Esophagus muscularis mucosa (tissue), 4 donors: ENCODE measurements at regions not wholly inside any gene's neighbourhood (a gene's known extent, or its start where the extent isn't known, plus 50 kb on each side); places are given as distances from the start of the nearest gene placed in this dataset.

ENCODE experiments used
- DNase-seq: peaks from one replicate; pipeline ENCODE4 v3.0.0-alpha.2; 2017; ENCODE audit errors: extremely low spot score
- H3K27ac ChIP-seq, 4 donors: fragments of 200-600 bp; sonication (generic); replicated peaks in 1 of 4; 1 replicate in 3 of 4; 2 replicates in 1 of 4; pipeline ENCODE4 v1.5.1; 2016 to 2019; ENCODE audit warnings: mild to moderate bottlenecking in 1 of 4
- H3K27me3 ChIP-seq, 4 donors: fragments of 200-600 bp; sonication (generic); one replicate each; pipeline versions ENCODE4 v1.5.1 to v1.6.0; 2016 to 2019
- H3K36me3 ChIP-seq, 4 donors: fragments of 200-600 bp; sonication (generic); one replicate each; pipeline ENCODE4 v1.5.1; 2016 to 2019
- H3K4me1 ChIP-seq, 4 donors: fragments of 200-600 bp; sonication (generic); one replicate each; pipeline ENCODE4 v1.5.1; 2016 to 2019
- H3K4me3 ChIP-seq, 4 donors: fragments of 200-600 bp; sonication (generic); 1 replicate in 2 of 4; 2 replicates in 2 of 4; pipeline ENCODE4 v1.5.1; 2016 to 2019; ENCODE audit warnings: mild to moderate bottlenecking in 4 of 4, moderate library complexity in 1 of 4
- H3K9me3 ChIP-seq, 4 donors: fragments of 200-600 bp; sonication (generic); 1 replicate in 3 of 4; 2 replicates in 1 of 4; pipeline ENCODE4 v1.5.1; 2016 to 2019
- EP300 ChIP-seq: sonication (generic); formaldehyde crosslinking; IDR thresholded peaks from one replicate; pipeline ENCODE4 v1.6.1; 2017; ENCODE audit warnings: antibody characterized with exemption
- POLR2A ChIP-seq: fragments of 450-650 bp; IDR thresholded peaks from one replicate; pipeline ENCODE4 v1.6.1; 2017; ENCODE audit warnings: antibody characterized with exemption, moderate library complexity, mild to moderate bottlenecking, low read depth
- POLR2AphosphoS5 ChIP-seq, 2 donors: sonication (generic); formaldehyde crosslinking; IDR thresholded peaks; one replicate each; pipeline ENCODE4 v1.6.1; 2017; ENCODE audit warnings: antibody characterized with exemption in 2 of 2
- WGBS: methylation state at CpG from one replicate; pipeline ENCODE4 v1.1.5; 2018; 5-methylcytosine and 5-hydroxymethylcytosine counted together
- intact Hi-C: fragments of 100-400 bp; cut with DNase I; formaldehyde crosslinking; loops from one replicate; pipeline ENCODE4 v1.15.1; 2023
- TF ChIP-seq, protein P1 (sequence below), 3 experiments: fragments of 200-600 bp in 2 of 3; fragments of 450-650 bp in 1 of 3; sonication (generic) in 2 of 3; IDR thresholded peaks; one replicate each; pipeline ENCODE4 v1.5.1; 2017 to 2019; ENCODE audit warnings: antibody characterized with exemption in 3 of 3, mild to moderate bottlenecking in 2 of 3, moderate library complexity in 1 of 3

DNA sequence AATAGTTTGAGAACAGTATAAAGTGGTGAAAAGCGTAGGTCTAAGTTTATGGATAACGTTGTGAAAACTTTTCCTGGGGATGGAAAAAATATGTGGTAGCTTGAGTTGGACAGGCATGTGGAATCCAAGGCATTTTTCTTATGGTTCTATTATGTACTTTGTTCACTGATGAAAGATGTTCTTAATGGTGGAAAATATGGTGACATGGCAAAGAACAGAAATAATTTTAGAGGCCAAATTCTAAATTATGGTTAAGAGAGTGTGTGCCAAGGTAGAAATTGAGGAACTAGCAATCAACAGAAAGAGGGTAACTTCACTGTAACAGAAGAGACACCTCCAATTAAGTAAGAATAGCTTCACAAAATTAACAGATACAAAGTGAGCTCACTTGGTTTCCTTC, 427.8 kb downstream of the SLC6A15 start:
- no peak for DNase-seq
- no peak overlapping the region for H3K4me3 ChIP-seq
- intact Hi-C loops: no loop called here
- no peak for TF ChIP-seq POLR2A
- no peak for TF ChIP-seq EP300
- TF ChIP-seq POLR2AphosphoS5 (IDR thresholded peaks at IDR 0.05): no peak
- TF ChIP-seq, protein P1, sequence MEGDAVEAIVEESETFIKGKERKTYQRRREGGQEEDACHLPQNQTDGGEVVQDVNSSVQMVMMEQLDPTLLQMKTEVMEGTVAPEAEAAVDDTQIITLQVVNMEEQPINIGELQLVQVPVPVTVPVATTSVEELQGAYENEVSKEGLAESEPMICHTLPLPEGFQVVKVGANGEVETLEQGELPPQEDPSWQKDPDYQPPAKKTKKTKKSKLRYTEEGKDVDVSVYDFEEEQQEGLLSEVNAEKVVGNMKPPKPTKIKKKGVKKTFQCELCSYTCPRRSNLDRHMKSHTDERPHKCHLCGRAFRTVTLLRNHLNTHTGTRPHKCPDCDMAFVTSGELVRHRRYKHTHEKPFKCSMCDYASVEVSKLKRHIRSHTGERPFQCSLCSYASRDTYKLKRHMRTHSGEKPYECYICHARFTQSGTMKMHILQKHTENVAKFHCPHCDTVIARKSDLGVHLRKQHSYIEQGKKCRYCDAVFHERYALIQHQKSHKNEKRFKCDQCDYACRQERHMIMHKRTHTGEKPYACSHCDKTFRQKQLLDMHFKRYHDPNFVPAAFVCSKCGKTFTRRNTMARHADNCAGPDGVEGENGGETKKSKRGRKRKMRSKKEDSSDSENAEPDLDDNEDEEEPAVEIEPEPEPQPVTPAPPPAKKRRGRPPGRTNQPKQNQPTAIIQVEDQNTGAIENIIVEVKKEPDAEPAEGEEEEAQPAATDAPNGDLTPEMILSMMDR (IDR thresholded peaks at IDR 0.05): no peak
- WGBS: 72% methylated on average over 2 of the region's 2 CpGs
- H3K4me1 ChIP-seq: no peaks in the 10 kb centered on the region
- H3K27me3 ChIP-seq: no peaks in the 10 kb centered on the region
- no peaks in the 10 kb centered on the region for H3K36me3 ChIP-seq
- no peaks in the 10 kb centered on the region for H3K9me3 ChIP-seq
- no peak overlapping the region for H3K27ac ChIP-seq

DNA sequence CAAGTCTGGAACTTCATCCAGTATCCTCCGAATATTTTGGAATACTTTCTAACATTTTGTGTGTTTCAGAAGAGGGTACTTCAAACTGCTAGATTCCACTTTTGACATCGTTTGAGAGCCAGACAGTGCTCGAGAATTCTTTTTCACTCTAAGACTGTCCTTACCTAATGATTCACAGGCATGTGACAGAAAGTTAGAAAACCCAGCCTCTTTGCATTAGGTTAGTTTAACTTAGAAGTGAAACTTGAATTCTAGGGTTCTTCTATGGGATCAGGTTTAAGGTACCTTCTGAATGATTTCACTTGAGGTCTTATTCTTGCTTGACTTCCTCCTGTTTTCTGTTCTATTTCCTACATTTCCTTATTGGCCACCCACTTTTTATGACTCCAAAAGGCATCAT, 431.8 kb downstream of the SLC6A15 start:
- Histone ChIP-seq H3K4me3 (no peak overlapping the region), H3K4me1 (no peaks in the 10 kb centered on the region), H3K36me3 (no peaks in the 10 kb centered on the region), H3K9me3 (no peaks in the 10 kb centered on the region), H3K27ac (no peak overlapping the region), H3K27me3 (no peaks in the 10 kb centered on the region)
- no peak for TF ChIP-seq POLR2AphosphoS5 (IDR thresholded peaks at IDR 0.05)
- TF ChIP-seq POLR2A: no peak
- TF ChIP-seq, protein P1 (IDR thresholded peaks at IDR 0.05): no peak
- no peak for TF ChIP-seq EP300
- DNase-seq: no peak
- intact Hi-C loops: no loop called here
- 88% methylated on average over 3 of the region's 3 CpGs for WGBS

DNA sequence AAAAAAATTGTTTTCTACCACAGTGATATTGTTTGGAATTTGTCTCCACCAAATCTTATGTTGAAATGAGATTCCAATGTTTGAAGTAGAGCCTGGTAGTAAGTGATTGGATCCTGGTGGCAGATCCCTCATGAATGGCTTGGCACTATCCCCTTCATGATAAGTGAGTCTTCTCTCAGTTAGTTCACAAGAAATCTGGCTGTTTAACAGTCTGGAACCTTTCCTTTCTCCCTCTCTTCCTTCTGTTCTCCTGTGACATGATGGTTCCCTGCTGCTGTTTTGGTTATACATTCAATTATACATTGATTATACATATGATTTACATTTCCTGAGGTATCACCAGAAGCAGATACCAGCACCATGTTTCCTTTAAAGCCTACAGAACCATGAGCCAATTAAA, 442.2 kb downstream of the SLC6A15 start:
- no peaks in the 10 kb centered on the region for H3K36me3 ChIP-seq
- H3K27me3 ChIP-seq: no peaks in the 10 kb centered on the region
- intact Hi-C loops: no loop called here
- H3K9me3 ChIP-seq: no peaks in the 10 kb centered on the region
- H3K4me3 ChIP-seq: no peak overlapping the region
- TF ChIP-seq, protein P1 (IDR thresholded peaks at IDR 0.05): no peak
- TF ChIP-seq EP300 (no peak), POLR2AphosphoS5 (IDR thresholded peaks at IDR 0.05) (no peak), POLR2A (no peak)
- DNase-seq: no peak
- no peak overlapping the region for H3K27ac ChIP-seq
- no peaks in the 10 kb centered on the region for H3K4me1 ChIP-seq

DNA sequence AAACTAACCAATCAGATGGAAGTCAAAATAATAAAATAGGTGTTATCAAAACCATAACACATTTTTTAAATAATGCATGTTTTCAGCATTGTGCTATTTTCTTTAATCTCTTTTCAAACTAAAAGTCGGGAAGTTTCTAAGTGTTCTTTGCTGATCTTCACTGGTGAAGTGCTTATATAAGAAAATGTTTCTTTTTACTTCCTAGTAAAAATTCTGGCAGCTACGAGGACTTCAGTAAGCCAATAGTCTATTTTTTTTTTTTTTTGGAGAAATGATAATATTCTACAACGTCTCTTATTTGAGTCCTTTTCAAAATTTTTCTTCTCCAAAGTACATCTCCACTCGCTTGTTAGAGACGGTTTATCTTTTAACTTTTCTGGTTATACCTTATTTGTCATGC, 448.0 kb downstream of the SLC6A15 start:
- intact Hi-C loops: no loop called here
- Histone ChIP-seq H3K27ac (no peak overlapping the region), H3K4me3 (no peak overlapping the region), H3K4me1 (no peaks in the 10 kb centered on the region), H3K9me3 (no peaks in the 10 kb centered on the region), H3K27me3 (no peaks in the 10 kb centered on the region), H3K36me3 (no peaks in the 10 kb centered on the region)
- DNase-seq: no peak
- WGBS: 49% methylated on average over 5 of the region's 5 CpGs
- TF ChIP-seq POLR2AphosphoS5 (IDR thresholded peaks at IDR 0.05) (no peak), POLR2A (no peak), EP300 (no peak)
- TF ChIP-seq, protein P1 (IDR thresholded peaks at IDR 0.05): no peak

DNA sequence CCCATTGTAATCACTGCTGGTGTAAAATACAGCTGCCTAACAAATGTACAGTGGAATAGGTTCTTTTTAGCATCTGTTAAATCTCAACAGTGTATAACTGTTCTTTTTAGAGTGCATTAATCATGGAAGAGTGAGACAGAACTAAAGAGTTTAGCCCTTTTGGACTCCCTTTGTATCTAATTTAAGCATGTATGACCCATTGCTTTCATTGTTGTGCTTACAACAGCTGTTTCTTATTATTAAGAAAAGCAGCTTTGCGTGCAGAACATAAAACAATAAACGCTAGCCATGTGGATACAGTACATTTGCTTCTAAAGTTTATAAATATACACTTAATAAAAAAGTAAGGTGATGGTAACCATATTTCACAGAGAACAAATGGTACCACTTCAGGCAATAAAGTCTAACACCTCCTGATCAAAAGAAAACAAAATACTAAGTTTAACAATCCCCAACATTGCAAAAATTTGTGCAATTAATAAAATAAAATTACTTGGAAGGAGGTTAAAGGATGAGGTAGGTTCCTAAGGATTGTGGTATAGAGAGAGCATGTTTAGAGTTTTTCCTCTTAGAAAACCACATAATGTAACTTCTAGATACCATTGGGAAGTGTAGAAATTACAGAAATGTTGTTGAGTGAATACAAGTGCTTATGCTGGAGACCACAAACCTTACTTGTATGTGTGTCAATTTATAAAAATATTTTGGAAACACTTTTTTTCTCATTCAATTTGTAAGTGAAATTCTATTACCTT, 448.7 kb downstream of the SLC6A15 start:
- 33% methylated on average over 2 of the region's 2 CpGs for WGBS
- no peak for TF ChIP-seq POLR2A
- no peak for TF ChIP-seq POLR2AphosphoS5 (IDR thresholded peaks at IDR 0.05)
- TF ChIP-seq, protein P1 (IDR thresholded peaks at IDR 0.05): no peak
- TF ChIP-seq EP300: no peak
- intact Hi-C loops: no loop called here
- Histone ChIP-seq H3K9me3 (no peaks in the 10 kb centered on the region), H3K27me3 (no peaks in the 10 kb centered on the region), H3K4me3 (no peak overlapping the region), H3K27ac (no peak overlapping the region), H3K36me3 (no peaks in the 10 kb centered on the region), H3K4me1 (no peaks in the 10 kb centered on the region)
- no peak for DNase-seq
